Stimulated activated CD4-positive, alpha-beta T cell treated with anti-CD3 and anti-CD28 coated beads, Interleukin-12 subunit alpha, Interleukin-12 subunit beta, amount 100 ng/mL, for 24 hours (primary cell): ENCODE measurements at regions not wholly inside any gene's neighbourhood (a gene's known extent, or its start where the extent isn't known, plus 50 kb on each side); places are given as distances from the start of the nearest gene placed in this dataset.
"Not testable (repeated sequence)": the region's sequence is repeated elsewhere in the genome, so short reads cannot be mapped to it uniquely, and the experiment has no call there.

Experiments
- DNase-seq, 2 experiments: peaks; one replicate each; pipeline ENCODE4 v3.0.0-alpha.2; 2020; ENCODE audit warnings: low read depth in 2 of 2

GRCh38 chr6:12613811-12614210, 102.8 kb upstream of the PHACTR1 start:
- no peak for DNase-seq

- no peak for DNase-seq
Observed at GRCh38 chr6:12614456-12614855, 102.1 kb upstream of the PHACTR1 start.

GRCh38 chr6:12618296-12618695, 98.3 kb upstream of the PHACTR1 start:
- no peak for DNase-seq

GRCh38 chr6:12621754-12622153, 94.8 kb upstream of the PHACTR1 start:
- no peak for DNase-seq

GRCh38 chr6:12622566-12622965, 94.0 kb upstream of the PHACTR1 start:
- no peak for DNase-seq

GRCh38 chr6:12624142-12624837, 92.3 kb upstream of the PHACTR1 start:
- no peak for DNase-seq

- no peak for DNase-seq
Observed at GRCh38 chr6:12627053-12627452, 89.5 kb upstream of the PHACTR1 start.

GRCh38 chr6:12628327-12628726, 88.2 kb upstream of the PHACTR1 start:
- no peak for DNase-seq

GRCh38 chr6:12633746-12634145, 82.8 kb upstream of the PHACTR1 start:
- not testable (repeated sequence) for DNase-seq

- no peak for DNase-seq
Observed at GRCh38 chr6:12635375-12635774, 81.2 kb upstream of the PHACTR1 start.

GRCh38 chr6:12635813-12636212, 80.8 kb upstream of the PHACTR1 start:
- no peak for DNase-seq

GRCh38 chr6:12636336-12636735, 80.2 kb upstream of the PHACTR1 start:
- no peak for DNase-seq

GRCh38 chr6:12637960-12638641, 78.5 kb upstream of the PHACTR1 start:
- peak in 1 of 2 experiments; percentile 42 for DNase-seq

GRCh38 chr6:12640438-12640837, 76.1 kb upstream of the PHACTR1 start:
- no peak for DNase-seq

GRCh38 chr6:12641785-12642184, 74.8 kb upstream of the PHACTR1 start:
- not testable (repeated sequence) for DNase-seq

GRCh38 chr6:12645941-12646340, 70.6 kb upstream of the PHACTR1 start:
- no peak for DNase-seq

GRCh38 chr6:12648171-12648570, 68.4 kb upstream of the PHACTR1 start:
- no peak for DNase-seq

- no peak for DNase-seq
Observed at GRCh38 chr6:12649325-12649724, 67.2 kb upstream of the PHACTR1 start.

- DNase-seq, result no peak
Observed at GRCh38 chr6:12653486-12653885, 63.1 kb upstream of the PHACTR1 start.

GRCh38 chr6:12654107-12654506, 62.5 kb upstream of the PHACTR1 start:
- DNase-seq, result no peak

GRCh38 chr6:12654514-12654913, 62.1 kb upstream of the PHACTR1 start:
- no peak for DNase-seq

- DNase-seq, result no peak
Observed at GRCh38 chr6:12656906-12657305, 59.7 kb upstream of the PHACTR1 start.

- DNase-seq, result no peak
Observed at GRCh38 chr6:12657884-12658283, 58.7 kb upstream of the PHACTR1 start.
